Stimulated activated CD8-positive, alpha-beta memory T cell treated with anti-CD3 and anti-CD28 coated beads, Interleukin-2, amount 100 ng/mL, for 48 hours (primary cell): ENCODE measurements at regions not wholly inside any gene's neighbourhood (a gene's known extent, or its start where the extent isn't known, plus 50 kb on each side); places are given as distances from the start of the nearest gene placed in this dataset.
"Not testable (repeated sequence)": the region's sequence is repeated elsewhere in the genome, so short reads cannot be mapped to it uniquely, and the experiment has no call there.

Experiments
- DNase-seq, 2 donors: peaks; one replicate each; pipeline ENCODE4 v3.0.0-alpha.2; 2020; ENCODE audit warnings: low read depth in 2 of 2

GRCh38 chr3:95462161-95462560, 1352.2 kb upstream of the EPHA6 start:
- DNase-seq, result no peak

- no peak for DNase-seq
Observed at GRCh38 chr3:95464346-95464745, 1350.0 kb upstream of the EPHA6 start.

GRCh38 chr3:95468331-95468730, 1346.1 kb upstream of the EPHA6 start:
- DNase-seq, result no peak

GRCh38 chr3:95474338-95474737, 1340.1 kb upstream of the EPHA6 start:
- DNase-seq, result no peak

GRCh38 chr3:95476534-95476933, 1337.9 kb upstream of the EPHA6 start:
- no peak for DNase-seq

- no peak for DNase-seq
Observed at GRCh38 chr3:95506174-95506573, 1308.2 kb upstream of the EPHA6 start.

- DNase-seq, result no peak
Observed at GRCh38 chr3:95508124-95508523, 1306.3 kb upstream of the EPHA6 start.

GRCh38 chr3:95511828-95512227, 1302.6 kb upstream of the EPHA6 start:
- DNase-seq, result no peak

GRCh38 chr3:95514260-95514659, 1300.1 kb upstream of the EPHA6 start:
- no peak for DNase-seq

GRCh38 chr3:95521396-95521795, 1293.0 kb upstream of the EPHA6 start:
- DNase-seq, result no peak

- DNase-seq, result no peak
Observed at GRCh38 chr3:95522449-95522848, 1291.9 kb upstream of the EPHA6 start.

- no peak for DNase-seq
Observed at GRCh38 chr3:95539950-95540483, 1274.4 kb upstream of the EPHA6 start.

GRCh38 chr3:95565502-95565901, 1248.9 kb upstream of the EPHA6 start:
- no peak for DNase-seq

GRCh38 chr3:95567346-95567745, 1247.0 kb upstream of the EPHA6 start:
- no peak for DNase-seq

- no peak for DNase-seq
Observed at GRCh38 chr3:95586754-95587153, 1227.6 kb upstream of the EPHA6 start.

- not testable (repeated sequence) for DNase-seq
Observed at GRCh38 chr3:95587641-95588040, 1226.8 kb upstream of the EPHA6 start.

GRCh38 chr3:95588473-95588872, 1225.9 kb upstream of the EPHA6 start:
- no peak for DNase-seq

- no peak for DNase-seq
Observed at GRCh38 chr3:95595416-95596075, 1218.8 kb upstream of the EPHA6 start.

- no peak for DNase-seq
Observed at GRCh38 chr3:95607926-95608325, 1206.5 kb upstream of the EPHA6 start.

- DNase-seq, result no peak
Observed at GRCh38 chr3:95609411-95609810, 1205.0 kb upstream of the EPHA6 start.

GRCh38 chr3:95612611-95613010, 1201.8 kb upstream of the EPHA6 start:
- DNase-seq, result no peak

- DNase-seq, result no peak
Observed at GRCh38 chr3:95613993-95614392, 1200.4 kb upstream of the EPHA6 start.

GRCh38 chr3:95615592-95616310, 1198.6 kb upstream of the EPHA6 start:
- DNase-seq, result no peak
